Keratinocyte (primary cell): ENCODE measurements at regions not wholly inside any gene's neighbourhood (a gene's known extent, or its start where the extent isn't known, plus 50 kb on each side); places are given as distances from the start of the nearest gene placed in this dataset.
"Not testable (repeated sequence)": the region's sequence is repeated elsewhere in the genome, so short reads cannot be mapped to it uniquely, and the experiment has no call there.

Experiments used
- DNase-seq: peaks from one replicate; pipeline ENCODE4 v3.0.0-alpha.2; 2011; ENCODE audit warnings: low read depth, missing footprints, low spot score
- FAIRE-seq: peaks from 2 replicates; lab custom pipeline; 2011; peaks lifted over from hg19 to GRCh38; lab: Jason Lieb, UNC
- H2AFZ ChIP-seq: 2 replicates; pipeline ENCODE4 v1.6.0; 2012; ENCODE audit warnings: low read length, control low read depth, inconsistent platforms; ENCODE audit not compliant: control insufficient read depth
- H3K27ac ChIP-seq: 2 replicates; pipeline ENCODE4 v1.5.1; 2011; ENCODE audit warnings: low read length; ENCODE audit not compliant: control insufficient read depth, insufficient read depth
- H3K27me3 ChIP-seq: 3 replicates; pipeline ENCODE4 v1.6.0; 2011; ENCODE audit warnings: low read length; ENCODE audit not compliant: control insufficient read depth, insufficient read depth; ENCODE audit errors: extremely low read depth
- H3K36me3 ChIP-seq, 2 experiments: 2 replicates in 1 of 2; 3 replicates in 1 of 2; pipeline ENCODE4 v1.5.1; 2011; ENCODE audit warnings: low read length in 2 of 2, mild to moderate bottlenecking in 1 of 2; ENCODE audit not compliant: control insufficient read depth in 2 of 2, insufficient read depth in 2 of 2; ENCODE audit errors: extremely low read depth in 1 of 2
- H3K4me1 ChIP-seq: 3 replicates; pipeline ENCODE4 v1.5.1; 2011; ENCODE audit warnings: low read length; ENCODE audit not compliant: control insufficient read depth, insufficient read depth; ENCODE audit errors: extremely low read depth
- H3K4me2 ChIP-seq: 3 replicates; pipeline ENCODE4 v1.6.0; 2011; ENCODE audit warnings: low read depth, low read length; ENCODE audit not compliant: control insufficient read depth, insufficient read depth; ENCODE audit errors: extremely low read depth
- H3K4me3 ChIP-seq, 3 experiments: fragments of 200-600 bp in 1 of 3; sonication (generic) in 1 of 3; 2 replicates in 2 of 3; 3 replicates in 1 of 3; pipeline ENCODE4 v1.5.1; 2011 to 2016; ENCODE audit warnings: low read length in 3 of 3, mild to moderate bottlenecking in 3 of 3, control low read depth in 2 of 3, inconsistent platforms in 1 of 3, low read depth in 1 of 3, mixed read lengths in 1 of 3, mixed run types in 1 of 3, moderate library complexity in 1 of 3; ENCODE audit not compliant: control insufficient read depth in 2 of 3, insufficient read depth in 2 of 3; ENCODE audit errors: extremely low read depth in 1 of 3
- H3K79me2 ChIP-seq: 2 replicates; pipeline ENCODE4 v1.6.0; 2012; ENCODE audit warnings: low read length; ENCODE audit not compliant: control insufficient read depth, insufficient read depth
- H3K9ac ChIP-seq: 3 replicates; pipeline ENCODE4 v1.6.0; 2011; ENCODE audit warnings: low read length; ENCODE audit not compliant: control insufficient read depth, insufficient read depth; ENCODE audit errors: extremely low read depth
- H3K9me1 ChIP-seq: 3 replicates; pipeline ENCODE4 v1.6.0; 2011; ENCODE audit warnings: low read length; ENCODE audit not compliant: control insufficient read depth, insufficient read depth; ENCODE audit errors: extremely low read depth
- H3K9me3 ChIP-seq: 2 replicates; pipeline ENCODE4 v1.5.1; 2012; ENCODE audit warnings: low read depth, low read length; ENCODE audit not compliant: control insufficient read depth
- H4K20me1 ChIP-seq: 3 replicates; pipeline ENCODE4 v1.6.0; 2011; ENCODE audit warnings: low read length; ENCODE audit not compliant: control insufficient read depth, insufficient read depth; ENCODE audit errors: extremely low read depth
- EZH2 ChIP-seq: IDR thresholded peaks from one replicate; pipeline ENCODE4 v1.6.1; 2012; ENCODE audit warnings: inconsistent platforms, mild to moderate bottlenecking, low read length, moderate library complexity
- dilution Hi-C: fragments of 300-500 bp; cut with MboI; formaldehyde crosslinking; loops from one replicate; pipeline ENCODE4 v1.7.0; 2020; ENCODE audit warnings: low sequenced_read_pairs; ENCODE audit not compliant: extremely low pct_ligation_motif_present
- TF ChIP-seq, protein P1 (sequence below), 3 experiments: IDR thresholded peaks in 1 of 3; conservative IDR thresholded peaks in 1 of 3; optimal IDR thresholded peaks in 1 of 3; 2 replicates in 2 of 3; 3 replicates in 1 of 3; pipeline versions ENCODE3 to v1.5.1; 2011; ENCODE audit warnings: low read length in 3 of 3, mild to moderate bottlenecking in 3 of 3, moderate library complexity in 2 of 3, control low read depth in 1 of 3, inconsistent platforms in 1 of 3; ENCODE audit not compliant: insufficient read depth in 2 of 3; ENCODE audit errors: extremely low read depth in 1 of 3

DNA sequence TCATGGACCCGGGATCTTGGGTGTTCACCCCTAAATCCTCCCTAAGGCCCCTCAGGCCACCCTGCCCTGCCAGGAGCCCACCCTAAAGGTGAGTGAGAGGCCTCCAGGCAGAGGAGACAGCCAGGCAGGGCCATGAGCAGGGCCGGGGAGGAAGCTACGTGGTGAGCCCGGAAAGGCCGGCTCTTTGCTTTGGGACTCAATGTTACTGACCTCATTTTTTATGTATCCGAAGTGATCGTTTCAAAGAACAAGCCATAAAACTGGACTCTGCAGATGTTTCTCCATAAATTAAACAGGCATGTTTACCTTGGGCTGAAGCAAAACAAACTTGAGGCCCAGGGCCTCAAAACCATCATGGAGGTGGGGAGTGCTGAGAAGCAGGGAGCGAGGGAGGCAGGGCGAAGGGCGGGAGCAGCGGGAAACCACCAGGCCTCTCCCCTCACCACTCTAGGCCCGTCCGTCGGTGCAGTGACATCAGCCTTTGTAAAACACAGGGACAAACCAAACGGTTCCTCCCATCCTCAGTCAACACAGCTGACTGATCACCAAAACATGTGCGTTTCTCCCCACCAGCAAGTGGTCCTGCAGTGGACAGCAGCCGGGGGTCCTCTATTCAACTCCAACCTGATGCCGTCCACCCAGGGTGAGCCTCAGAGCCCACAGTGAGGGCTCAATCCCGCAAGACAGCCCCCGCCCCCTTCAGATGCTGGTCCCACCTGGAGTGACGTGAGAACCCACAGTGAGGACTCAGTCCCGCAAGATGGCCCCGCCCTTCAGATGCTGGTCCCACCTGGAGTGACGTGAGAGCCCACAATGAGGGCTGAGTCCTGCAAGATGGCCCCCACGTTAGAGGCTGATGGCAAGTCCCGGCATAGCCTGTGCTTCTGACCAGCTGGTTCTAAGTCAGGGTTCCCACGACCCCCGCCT, 102.9 kb upstream of the LRPAP1 start:
- Histone ChIP-seq H3K9me3 (no peaks in the 10 kb centered on the region), H3K9ac (no peak overlapping the region), H3K4me2 (no peak overlapping the region), H3K9me1 (no peaks in the 10 kb centered on the region), H2AFZ (no peak overlapping the region), H3K27me3 (no peaks in the 10 kb centered on the region), H4K20me1 (no peaks in the 10 kb centered on the region), H3K79me2 (no peaks in the 10 kb centered on the region), H3K36me3 (no peaks in the 10 kb centered on the region), H3K4me1 (no peaks in the 10 kb centered on the region), H3K4me3 (no peak overlapping the region), H3K27ac (no peak overlapping the region)
- dilution Hi-C loops = no loop called here
- FAIRE-seq = no peak
- no peak for DNase-seq
- TF ChIP-seq EZH2 = no peak
- TF ChIP-seq, protein P1, sequence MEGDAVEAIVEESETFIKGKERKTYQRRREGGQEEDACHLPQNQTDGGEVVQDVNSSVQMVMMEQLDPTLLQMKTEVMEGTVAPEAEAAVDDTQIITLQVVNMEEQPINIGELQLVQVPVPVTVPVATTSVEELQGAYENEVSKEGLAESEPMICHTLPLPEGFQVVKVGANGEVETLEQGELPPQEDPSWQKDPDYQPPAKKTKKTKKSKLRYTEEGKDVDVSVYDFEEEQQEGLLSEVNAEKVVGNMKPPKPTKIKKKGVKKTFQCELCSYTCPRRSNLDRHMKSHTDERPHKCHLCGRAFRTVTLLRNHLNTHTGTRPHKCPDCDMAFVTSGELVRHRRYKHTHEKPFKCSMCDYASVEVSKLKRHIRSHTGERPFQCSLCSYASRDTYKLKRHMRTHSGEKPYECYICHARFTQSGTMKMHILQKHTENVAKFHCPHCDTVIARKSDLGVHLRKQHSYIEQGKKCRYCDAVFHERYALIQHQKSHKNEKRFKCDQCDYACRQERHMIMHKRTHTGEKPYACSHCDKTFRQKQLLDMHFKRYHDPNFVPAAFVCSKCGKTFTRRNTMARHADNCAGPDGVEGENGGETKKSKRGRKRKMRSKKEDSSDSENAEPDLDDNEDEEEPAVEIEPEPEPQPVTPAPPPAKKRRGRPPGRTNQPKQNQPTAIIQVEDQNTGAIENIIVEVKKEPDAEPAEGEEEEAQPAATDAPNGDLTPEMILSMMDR (optimal IDR thresholded peaks at IDR 0.05 in 1 of 3, IDR thresholded peaks at IDR 0.05 in 1 of 3, conservative IDR thresholded peaks at IDR 0.05 in 1 of 3; ENCODE audit: extremely low read depth in 1 of 3, insufficient read depth in 2 of 3, low read length in 3 of 3) = no peak

DNA sequence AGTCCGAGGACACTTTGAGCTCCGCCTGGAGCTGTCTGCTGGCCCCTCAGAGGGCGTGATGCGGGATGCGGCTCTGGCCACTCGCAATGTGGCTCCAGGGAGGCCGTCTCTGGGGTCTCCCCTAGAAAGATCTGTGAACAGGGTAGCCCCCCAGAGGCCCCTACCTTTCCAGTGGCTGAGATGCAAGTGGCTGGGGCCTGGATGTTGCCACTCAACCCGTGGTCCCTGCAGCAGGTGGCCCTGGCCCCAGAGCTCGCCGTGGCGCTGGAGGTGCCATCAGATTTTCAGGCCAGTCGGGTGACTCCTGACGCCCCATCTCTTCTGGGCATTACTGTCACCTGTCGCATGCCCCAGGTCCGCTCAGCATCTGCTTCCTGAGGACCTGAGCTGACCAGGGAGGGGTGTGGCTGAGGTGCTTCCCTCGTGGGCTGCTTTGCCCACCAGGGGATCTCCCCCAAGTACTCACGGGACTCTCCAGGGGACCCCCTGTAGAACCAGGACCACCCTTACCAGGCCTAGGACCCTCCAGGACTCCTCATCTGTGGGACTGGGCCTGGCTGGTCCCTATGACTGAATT, 102.1 kb upstream of the LRPAP1 start:
- Histone ChIP-seq H2AFZ (no peak overlapping the region), H3K27ac (no peak overlapping the region), H3K9me3 (no peaks in the 10 kb centered on the region), H3K4me2 (no peak overlapping the region), H3K27me3 (no peaks in the 10 kb centered on the region), H3K36me3 (no peaks in the 10 kb centered on the region), H3K4me3 (no peak overlapping the region), H3K79me2 (no peaks in the 10 kb centered on the region), H3K9me1 (no peaks in the 10 kb centered on the region), H3K4me1 (no peaks in the 10 kb centered on the region), H3K9ac (no peak overlapping the region), H4K20me1 (no peaks in the 10 kb centered on the region)
- TF ChIP-seq, protein P1 (optimal IDR thresholded peaks at IDR 0.05 in 1 of 3, IDR thresholded peaks at IDR 0.05 in 1 of 3, conservative IDR thresholded peaks at IDR 0.05 in 1 of 3; ENCODE audit: extremely low read depth in 1 of 3, insufficient read depth in 2 of 3, low read length in 3 of 3) = no peak
- TF ChIP-seq EZH2 = no peak
- DNase-seq (no peak), FAIRE-seq (no peak)
- dilution Hi-C loops = no loop called here

DNA sequence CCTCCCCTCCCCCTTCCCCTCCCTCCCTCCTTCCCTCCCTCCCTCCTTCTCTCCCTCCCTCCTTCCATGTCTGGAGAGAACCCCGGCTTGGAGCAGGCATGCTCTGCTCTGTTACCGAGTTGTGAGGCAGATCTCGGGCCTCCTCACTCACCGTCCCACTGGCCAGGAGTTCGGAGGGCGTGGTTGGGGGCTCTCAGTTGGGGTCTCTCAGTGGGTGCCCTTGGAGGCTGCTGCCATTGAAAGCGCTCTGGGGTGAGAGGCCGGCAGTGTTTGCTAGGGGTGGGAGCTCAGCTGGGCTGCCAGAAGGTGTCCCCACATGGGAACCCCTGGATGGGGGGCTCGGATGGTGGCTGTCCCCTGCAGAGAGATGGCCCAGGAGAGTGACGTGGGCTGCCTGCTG, 101.1 kb upstream of the LRPAP1 start:
- H3K9me1 ChIP-seq, DNase-seq, H3K36me3 ChIP-seq, H3K79me2 ChIP-seq, FAIRE-seq, H2AFZ ChIP-seq, H3K4me1 ChIP-seq, H3K4me2 ChIP-seq, H3K9ac ChIP-seq, H3K27ac ChIP-seq, dilution Hi-C loops, H4K20me1 ChIP-seq, H3K9me3 ChIP-seq, H3K27me3 ChIP-seq, H3K4me3 ChIP-seq: not testable (repeated sequence)
